Cardiac septum (tissue), 1 donor: ENCODE measurements at regions not wholly inside any gene's neighbourhood (a gene's known extent, or its start where the extent isn't known, plus 50 kb on each side); places are given as distances from the start of the nearest gene placed in this dataset.

Experiments
- DNase-seq: peaks from one replicate; pipeline ENCODE4 v3.0.0-alpha.2; 2020; ENCODE audit warnings: low spot score
- intact Hi-C: fragments of 100-400 bp; cut with DNase I; formaldehyde crosslinking; loops from one replicate; pipeline ENCODE4 v1.14.0; 2022
- donor health status: DM: no; HTN: no; CAD: no.

- intact Hi-C loops, result no loop called here
- no peak for DNase-seq
These were observed 290.8 kb downstream of the FOXO1 start for GRCh38 chr13:40375489-40376171.

GRCh38 chr13:40376296-40376849 lies 290.1 kb downstream of the FOXO1 start:
- no peak for DNase-seq
- intact Hi-C loops, result no loop called here

- DNase-seq, result no peak
- intact Hi-C loops, result no loop called here
These were observed 289.4 kb downstream of the FOXO1 start for GRCh38 chr13:40376867-40377535.

GRCh38 chr13:40377783-40378182 lies 288.7 kb downstream of the FOXO1 start:
- no peak for DNase-seq

GRCh38 chr13:40379196-40379595 lies 287.2 kb downstream of the FOXO1 start:
- DNase-seq, result no peak
- intact Hi-C loops, result no loop called here

More at GRCh38 chr13:40377783-40378182, 288.7 kb downstream of the FOXO1 start:
- intact Hi-C loops, result no loop called here

GRCh38 chr13:40379794-40380578 lies 286.5 kb downstream of the FOXO1 start:
- no peak for DNase-seq
- intact Hi-C loops, result no loop called here

GRCh38 chr13:40381935-40382764 lies 284.3 kb downstream of the FOXO1 start:
- no peak for DNase-seq
- intact Hi-C loops, result no loop called here

GRCh38 chr13:40383132-40383531 lies 283.3 kb downstream of the FOXO1 start:
- intact Hi-C loops, result no loop called here
- DNase-seq, result no peak

- DNase-seq, result no peak
- intact Hi-C loops, result no loop called here
These were observed 282.6 kb downstream of the FOXO1 start for GRCh38 chr13:40383885-40384284.

GRCh38 chr13:40384976-40385857 lies 281.2 kb downstream of the FOXO1 start:
- intact Hi-C loops, result no loop called here
- no peak for DNase-seq

GRCh38 chr13:40385858-40386180 lies 280.6 kb downstream of the FOXO1 start:
- intact Hi-C loops, result no loop called here
- DNase-seq, result no peak

GRCh38 chr13:40386586-40386985 lies 279.9 kb downstream of the FOXO1 start:
- intact Hi-C loops, result no loop called here
- DNase-seq, result no peak

GRCh38 chr13:40387775-40388174 lies 278.7 kb downstream of the FOXO1 start:
- DNase-seq, result no peak
- intact Hi-C loops, result no loop called here

GRCh38 chr13:40388617-40389016 lies 277.8 kb downstream of the FOXO1 start:
- intact Hi-C loops, result no loop called here
- DNase-seq, result no peak

GRCh38 chr13:40389081-40389641 lies 277.3 kb downstream of the FOXO1 start:
- DNase-seq, result no peak
- intact Hi-C loops, result no loop called here

- DNase-seq, result no peak
- intact Hi-C loops, result no loop called here
These were observed 276.0 kb downstream of the FOXO1 start for GRCh38 chr13:40390401-40390916.

GRCh38 chr13:40391788-40392187 lies 274.7 kb downstream of the FOXO1 start:
- intact Hi-C loops, result no loop called here
- no peak for DNase-seq

- no peak for DNase-seq
These were observed 272.0 kb downstream of the FOXO1 start for GRCh38 chr13:40394304-40394985.

More at GRCh38 chr13:40394304-40394985, 272.0 kb downstream of the FOXO1 start:
- intact Hi-C loops, result no loop called here
